HG03457 (cell line): ENCODE measurements at regions not wholly inside any gene's neighbourhood (a gene's known extent, or its start where the extent isn't known, plus 50 kb on each side); places are given as distances from the start of the nearest gene placed in this dataset.

Experiments
- ATAC-seq: cut with Tn5 transposase; IDR thresholded peaks from one replicate; pipeline ENCODE4 v1.9.1; 2021; ENCODE audit warnings: moderate number of reproducible peaks; ENCODE audit not compliant: unreplicated experiment

DNA sequence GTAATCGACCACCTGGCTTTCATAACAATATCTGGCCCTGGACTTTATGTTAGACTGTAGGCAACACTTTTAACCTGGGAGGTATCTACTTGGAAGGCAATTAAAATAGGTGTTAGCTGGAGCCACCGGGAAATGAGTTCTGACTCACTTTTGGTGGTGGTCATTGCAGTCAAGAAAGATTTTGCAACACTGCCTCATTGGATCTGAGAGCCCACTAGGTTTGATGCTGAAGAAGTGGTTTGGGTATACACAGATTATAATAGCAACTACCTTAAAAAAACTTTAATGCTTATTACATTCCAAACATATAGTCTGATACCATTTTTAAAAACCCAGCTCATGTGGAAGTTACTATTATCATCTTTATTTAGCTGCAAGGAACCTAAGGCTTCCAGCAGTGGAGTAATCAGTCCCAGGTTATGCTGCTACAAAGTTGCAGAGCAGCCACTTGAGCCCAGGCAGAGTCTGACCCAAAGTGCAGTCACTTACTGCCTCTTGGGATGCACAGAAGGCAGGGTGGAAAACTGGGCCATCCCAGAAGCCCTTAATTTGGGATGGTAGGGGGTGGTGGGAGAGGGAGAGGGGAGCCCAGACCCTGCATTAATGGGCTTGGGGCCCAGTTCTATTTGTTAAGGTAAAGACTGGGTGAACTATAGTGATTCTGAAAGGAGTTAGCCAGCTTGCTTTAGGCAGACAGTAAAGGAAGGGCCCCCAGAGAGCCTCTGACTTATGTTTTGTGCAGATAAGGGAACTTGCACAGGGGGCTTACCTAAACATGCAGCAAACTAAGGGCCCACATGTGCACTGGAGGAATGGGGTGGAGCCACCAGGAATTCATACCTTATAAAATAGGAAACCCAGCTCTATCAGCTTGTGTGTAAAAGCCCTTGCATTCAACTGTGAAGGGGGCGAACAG lies 149.4 kb downstream of the SNX19 start:
- no peak for ATAC-seq

DNA sequence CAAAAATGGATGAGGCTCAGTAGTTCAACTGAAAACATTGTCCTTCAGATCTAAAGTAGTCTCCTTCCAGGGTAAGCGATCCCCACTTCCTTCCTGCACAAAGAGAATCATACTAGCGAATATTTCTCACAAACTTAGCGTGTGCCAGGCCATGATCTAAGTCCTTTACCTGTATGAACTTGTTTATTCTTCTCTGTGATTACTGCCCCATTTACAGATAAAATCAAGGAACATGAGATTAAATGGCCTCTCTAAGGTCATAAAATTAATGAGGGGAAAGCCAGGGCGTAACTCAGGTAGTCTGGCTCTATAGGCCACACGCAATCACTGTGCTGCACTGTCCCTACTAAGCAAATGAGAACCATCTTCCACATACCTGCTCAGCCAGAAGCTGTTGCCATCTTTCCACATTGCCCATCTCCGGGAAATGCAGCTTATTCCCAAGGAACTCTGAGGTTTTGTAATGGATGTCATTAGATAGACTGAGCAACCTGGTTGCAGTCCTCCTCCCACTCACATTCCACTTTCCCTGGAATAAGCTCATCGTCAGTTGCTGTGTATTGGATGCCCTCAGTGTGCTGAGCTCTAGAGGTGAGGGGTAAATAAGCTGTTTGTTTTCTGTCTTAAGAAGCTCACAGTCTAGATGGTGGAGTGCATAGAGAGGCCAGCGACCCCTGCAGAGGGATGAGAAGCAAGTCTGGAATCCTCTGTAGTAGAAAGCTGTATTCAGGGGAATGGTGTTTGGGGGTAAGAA lies 146.3 kb downstream of the SNX19 start:
- no peak for ATAC-seq

DNA sequence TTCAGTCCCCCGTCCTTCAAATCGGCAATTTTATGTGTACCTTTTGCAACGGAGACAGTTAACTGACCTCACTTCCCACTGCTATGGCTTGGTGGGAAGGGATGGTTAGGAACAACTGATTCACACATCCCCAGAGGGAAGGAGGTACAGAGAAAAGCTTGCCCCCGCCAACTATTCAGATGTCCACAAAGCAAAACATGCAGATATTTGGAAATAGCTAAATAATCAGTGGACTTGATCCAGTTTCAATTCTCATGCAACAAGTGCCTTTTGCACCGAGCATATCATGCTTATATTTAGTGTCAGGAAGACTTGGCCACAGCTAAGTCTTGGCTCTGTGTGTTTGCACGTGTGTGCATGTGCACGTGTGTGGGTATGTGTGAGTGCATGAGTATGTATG lies 144.6 kb downstream of the SNX19 start:
- ATAC-seq = no peak

DNA sequence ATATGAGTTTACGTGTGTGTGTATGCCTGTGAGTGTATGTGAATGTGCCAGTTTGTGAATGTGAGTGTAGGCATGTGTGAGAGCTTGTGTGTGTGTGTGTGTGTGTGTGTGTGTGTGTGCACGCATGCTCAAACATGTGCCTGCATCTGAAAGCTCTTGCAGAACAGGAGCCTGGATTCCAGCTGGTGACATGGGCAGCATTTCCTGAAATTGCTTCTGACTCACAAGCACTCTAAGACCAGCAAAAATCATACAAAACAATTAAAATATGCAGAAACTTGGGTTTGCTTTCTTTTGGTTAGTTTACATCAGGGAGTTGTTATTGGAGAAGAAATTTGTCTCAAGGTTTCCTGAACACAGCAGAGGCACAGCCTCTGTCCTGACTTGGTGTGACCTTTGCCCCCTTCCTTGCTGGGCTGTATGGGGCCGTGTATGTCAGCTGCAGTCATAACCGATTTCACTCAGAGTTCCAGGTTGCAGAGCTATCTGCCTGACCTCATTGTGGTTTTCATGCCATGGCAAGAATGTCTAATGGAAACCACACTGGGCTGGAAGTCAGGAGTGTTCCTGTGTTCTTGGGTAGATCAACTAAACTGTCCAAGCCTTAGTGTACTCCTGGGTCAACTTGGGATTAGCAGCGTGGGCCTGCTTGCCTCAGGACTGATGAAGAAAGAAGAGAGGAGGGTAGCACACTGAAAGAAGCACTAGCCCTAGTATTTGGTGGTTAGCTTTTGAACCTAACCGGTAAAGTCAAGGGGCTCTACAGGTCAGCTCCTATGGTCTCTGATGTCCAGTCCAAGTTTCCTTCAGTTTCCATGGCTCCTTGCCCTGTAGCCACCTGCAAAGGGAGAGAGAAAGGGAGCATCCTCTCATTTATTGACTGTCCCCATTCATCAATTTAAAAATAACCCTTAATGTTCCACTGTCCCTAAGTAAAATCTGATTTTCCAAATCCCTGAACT lies 143.7 kb downstream of the SNX19 start:
- no peak for ATAC-seq

DNA sequence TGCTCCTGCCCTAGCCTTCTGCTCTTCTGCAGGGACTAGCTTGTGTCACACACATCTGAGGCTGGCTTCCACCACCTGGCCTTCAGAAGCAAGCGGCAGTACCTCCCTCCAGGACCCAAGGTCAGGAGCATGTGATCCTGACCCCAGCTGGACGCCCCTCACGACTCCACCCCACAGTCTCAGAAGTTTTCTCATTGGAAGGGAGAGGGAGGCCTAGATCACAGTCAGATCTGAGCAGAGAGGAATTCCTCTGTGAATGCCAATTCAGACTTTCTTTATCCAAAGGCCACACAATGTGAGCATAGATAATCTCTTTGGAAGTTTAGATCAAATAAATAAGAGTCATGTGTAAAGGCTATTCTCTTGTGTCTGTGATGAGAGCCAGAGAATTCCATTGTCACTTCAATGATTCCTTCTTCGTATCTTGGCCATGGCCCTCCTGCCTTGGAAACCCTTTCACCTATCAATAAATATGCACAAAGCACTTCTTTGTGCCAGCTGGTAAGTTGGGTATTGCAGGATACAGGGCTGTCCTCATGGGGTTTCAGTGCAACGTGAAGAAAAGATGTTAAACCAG lies 142.9 kb downstream of the SNX19 start:
- no peak for ATAC-seq

DNA sequence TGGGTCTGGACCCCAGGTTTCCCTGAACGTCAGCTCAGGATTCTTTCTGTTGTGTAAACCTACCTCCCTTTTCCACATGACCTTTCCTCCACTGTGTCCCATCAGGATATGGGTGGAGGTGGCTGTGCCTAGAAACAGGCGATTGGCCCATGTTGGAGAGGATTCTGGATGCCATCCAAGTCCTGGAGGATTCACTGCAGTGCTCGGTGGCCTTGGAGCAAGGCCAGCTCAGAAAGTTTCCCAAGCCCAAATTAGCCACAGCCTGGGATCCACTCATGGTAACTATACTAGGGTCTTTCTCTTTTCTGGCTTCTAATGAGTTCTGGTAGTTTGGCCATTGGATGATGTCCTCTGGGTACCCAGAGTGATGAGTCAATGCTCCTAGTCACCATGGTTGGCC lies 141.6 kb downstream of the SNX19 start:
- ATAC-seq = no peak

DNA sequence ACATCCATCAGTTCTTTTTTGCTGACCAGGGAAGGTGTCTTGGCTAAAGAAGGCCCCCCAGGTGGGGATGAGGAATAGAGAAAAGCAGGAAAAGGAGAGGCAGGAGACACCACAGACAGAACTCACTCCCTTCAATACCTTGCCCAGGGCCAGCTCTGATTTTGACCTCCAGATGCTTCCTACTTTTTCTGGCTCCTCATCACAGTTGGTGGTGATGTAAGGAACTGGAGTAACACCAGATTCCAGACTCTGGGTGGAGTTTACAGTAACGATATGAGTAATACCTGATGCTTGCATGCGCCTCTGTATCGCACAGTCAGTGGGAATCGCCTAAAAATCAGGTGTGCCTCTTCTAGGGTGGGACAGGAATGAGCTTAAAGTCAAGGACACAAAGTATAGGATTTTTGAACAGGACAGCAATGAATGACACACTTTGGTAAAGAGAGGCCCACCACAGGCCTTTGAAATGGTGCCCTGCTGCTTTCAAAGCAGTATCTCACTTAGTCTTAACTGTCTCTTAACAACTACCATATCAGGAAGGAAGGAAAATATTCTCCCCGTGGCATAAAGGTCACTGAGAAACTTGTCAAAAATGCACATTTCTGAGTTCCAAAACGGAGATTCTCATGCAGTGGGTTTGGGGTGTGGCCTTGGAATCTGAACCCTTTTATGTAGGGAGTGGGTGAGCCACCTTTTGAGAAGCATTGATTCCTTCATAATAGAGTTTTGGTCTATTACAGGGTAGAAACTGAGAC lies 140.8 kb downstream of the SNX19 start:
- ATAC-seq = no peak

DNA sequence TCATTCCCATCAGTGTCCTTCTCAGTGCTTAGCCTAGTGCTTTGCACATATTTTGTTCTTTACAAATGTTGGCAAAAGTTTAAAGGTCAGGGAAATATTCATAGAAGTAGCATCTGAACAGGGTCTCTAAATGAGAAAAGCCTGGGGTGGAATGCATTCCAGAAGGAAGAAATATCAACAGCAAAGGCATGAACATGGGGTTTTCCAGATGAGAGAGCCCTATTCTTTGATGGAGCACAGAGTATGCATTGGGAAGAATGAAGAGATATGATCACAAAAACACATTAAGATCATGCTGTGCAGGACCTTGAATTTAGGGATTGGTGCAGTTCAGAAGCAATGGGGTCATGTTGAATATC lies 140.2 kb downstream of the SNX19 start:
- no peak for ATAC-seq

DNA sequence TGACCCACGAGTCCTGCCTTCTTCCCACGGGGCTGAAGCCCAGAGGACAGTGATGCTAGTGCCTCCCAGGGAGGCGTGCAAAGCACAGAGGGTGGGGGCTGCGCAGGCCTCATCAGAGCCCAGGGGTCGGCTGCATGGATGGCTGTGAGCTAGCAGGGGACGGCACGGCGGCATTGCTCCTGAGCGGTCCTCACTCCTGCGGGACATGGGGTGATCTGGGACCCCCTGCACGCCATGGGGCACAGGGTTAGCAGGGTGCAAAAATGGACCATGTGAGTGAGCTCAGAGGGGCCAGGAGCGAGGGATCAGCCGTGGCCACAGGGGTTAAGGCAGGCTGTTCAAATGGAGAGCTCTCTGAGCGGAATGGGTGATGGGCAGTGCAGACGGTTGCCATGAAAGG lies 138.3 kb downstream of the SNX19 start:
- no peak for ATAC-seq

DNA sequence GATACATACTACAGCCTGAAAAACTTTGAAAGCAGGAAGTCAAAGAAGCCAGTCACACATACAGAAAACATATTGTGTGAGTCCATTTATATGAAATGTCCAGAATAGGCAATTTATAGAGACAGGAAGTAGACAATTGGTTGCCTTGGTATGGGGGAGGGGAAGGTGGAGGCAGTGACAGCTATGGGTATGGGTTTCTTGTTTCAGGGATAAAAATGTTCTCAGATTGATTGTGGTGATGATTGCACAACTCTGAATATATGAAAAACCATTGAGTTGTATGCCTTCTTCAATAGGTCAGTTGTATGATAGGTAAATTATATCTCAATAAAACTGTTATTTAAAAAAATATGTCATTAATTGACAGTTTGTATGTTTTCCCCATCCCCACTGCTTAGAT lies 137.6 kb downstream of the SNX19 start:
- ATAC-seq = no peak

DNA sequence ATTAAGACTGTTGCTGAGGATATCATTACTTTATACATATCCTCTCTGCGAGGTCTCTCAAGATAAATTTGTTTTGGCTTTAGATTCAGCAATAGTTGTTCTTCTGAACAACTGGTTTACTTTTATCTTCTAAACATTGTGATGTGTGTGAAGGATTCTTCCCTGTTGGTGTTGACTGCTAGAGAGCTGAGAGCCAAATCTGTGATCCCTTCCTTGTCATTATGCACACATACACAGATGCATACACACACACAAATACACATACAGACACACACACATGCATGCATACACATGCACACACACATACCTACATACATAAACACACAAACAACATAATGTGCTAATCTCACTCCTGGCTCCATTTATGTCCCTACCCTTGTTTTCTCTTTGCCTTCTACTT lies 137.0 kb downstream of the SNX19 start:
- ATAC-seq = no peak

DNA sequence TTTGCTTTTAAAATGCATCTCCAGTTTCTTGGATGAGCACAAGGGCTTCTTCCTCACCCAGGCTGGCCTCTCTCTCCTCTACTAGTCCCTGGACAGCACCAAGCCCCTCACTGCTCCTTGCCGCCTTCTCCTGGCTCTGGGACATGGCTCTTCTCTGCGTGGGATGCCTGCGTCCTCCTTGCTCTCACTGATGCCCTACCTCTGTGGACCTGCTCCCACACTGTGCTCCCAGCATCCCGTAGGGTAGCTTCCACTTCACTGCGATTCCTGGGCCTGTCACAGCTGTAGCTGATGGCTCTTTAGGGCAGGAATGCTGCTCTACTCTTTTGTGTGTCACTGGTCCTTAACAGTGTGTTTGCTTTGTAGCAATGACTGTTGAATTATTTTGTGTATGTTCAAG lies 136.3 kb downstream of the SNX19 start:
- no peak for ATAC-seq

DNA sequence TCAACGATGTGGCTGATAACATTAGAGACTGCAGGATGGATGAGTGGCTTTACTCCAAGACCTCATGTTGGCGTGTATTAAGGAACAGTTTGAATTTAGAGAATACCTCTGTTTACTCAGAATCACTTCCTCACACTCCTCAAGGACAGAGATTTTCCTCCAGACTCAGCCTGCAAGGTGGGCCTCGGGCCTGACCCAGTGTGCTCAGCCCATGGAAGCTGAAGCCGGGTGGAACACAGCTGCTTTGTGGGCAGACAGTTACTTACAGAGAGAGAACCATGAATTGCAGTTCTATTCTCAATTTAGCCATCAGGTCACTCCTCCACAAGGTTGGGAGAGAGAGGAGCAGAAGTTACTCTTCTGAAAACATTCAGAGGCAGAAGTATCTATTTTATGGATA lies 135.8 kb downstream of the SNX19 start:
- no peak for ATAC-seq

DNA sequence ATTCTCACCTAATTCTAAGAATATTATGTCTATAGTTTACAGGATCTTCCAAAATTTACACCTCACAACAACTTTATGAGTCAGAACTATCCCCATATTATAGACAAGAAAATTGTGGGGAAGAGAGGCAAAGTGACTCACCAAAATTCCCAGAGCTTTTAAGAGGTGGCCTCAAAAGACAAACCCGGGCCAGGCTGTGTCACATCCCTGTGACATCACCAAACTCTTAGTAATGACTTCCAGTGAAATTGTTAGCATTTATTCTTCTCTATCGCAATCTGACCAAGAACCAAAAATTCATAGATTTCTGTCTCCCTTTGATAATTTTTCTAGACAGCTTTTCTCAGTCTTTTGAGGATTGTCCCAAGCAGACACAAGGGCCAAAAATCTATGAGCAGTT lies 134.3 kb downstream of the SNX19 start:
- no peak for ATAC-seq

DNA sequence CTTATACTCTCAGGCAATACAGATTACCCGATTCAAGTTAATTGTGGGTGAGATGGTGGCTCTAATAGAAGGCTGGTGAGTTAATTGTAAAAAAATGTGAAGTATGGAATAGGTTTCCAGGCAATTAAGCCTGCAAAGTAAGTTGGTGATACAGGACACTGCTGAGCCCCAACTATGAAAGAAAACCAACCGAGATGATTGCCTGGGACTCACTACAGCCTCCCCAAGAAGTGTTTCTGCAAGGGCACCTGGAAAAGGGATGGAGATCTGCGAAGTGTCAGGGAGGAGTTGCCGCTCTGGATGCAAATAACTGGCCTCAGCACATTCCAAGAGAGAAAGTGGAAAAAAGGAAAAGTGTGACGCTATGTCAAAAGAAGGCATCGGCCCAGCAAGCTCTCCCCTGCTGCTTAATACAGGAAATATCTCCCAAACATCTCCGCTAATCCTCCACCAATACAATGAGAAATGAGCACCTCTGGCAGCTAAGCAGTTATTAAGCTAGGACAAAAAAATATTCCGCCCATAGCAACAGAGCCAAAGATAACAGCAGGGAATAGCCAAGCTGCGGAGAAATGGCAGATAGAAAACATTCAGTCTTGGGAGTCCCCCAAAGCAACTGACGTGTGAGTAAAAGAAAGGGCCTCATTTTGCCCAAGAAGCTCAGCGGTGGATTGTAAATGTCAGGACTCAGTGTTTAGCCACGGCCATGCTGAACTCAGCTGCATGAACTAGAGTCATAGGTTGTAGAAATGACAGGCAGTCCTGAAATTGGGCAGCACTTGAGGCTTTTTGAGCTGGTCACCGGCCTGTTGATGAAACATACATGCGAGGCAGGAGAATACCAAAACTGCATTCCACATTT lies 133.7 kb downstream of the SNX19 start:
- ATAC-seq = no peak

DNA sequence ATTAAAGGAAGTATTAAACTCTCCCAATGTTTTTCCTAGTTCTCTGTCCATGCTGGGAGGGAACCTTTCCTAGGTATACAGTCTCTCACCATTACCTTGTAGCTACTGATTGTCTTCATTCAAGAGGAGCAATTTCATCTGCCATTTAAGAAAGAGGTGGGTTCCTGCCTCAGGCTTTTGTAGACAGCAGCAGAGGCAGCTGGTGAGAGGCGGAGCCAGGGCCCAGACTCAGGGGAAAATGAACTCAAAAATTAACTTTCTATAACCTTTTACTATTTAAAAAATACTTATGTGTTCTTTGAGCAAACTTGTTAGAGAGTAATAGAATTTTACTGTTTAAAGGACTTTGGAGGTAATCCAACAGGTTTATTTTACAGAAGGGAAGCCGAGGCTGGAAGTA lies 133.0 kb downstream of the SNX19 start:
- no peak for ATAC-seq

DNA sequence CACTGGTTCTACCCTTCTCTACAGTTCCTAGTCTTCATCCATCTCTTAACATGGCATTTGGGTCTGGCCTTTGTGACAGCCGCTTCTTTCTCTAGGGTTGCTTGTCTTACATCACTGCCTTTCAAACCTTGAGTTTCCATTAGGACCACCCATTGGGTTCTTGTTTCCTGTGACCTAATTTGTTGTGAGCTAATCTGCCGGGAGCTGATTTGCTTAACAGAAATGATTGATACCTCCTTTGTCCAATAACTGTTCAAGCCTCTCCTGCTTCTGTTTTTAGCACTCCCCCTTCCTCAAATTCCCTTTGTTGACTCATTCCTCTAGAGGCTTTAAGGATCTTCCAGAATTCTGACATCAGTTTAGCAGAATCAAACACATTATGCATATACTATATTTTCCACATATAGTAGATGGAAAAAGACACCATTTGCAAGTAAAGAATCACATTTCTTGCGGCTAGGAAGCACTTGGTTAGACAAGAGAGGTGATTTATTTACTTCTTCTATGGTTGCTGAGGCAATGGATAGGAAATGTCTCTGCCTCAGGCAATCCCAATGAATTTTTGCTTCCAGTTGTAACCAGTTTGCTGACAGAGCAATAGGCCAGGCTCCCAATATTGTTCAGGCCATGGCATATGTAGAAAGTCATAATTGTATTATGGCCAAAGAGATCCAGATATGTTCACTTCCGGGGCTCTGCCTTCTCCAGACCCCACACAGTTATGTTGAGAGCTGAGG lies 130.7 kb downstream of the SNX19 start:
- ATAC-seq = no peak

DNA sequence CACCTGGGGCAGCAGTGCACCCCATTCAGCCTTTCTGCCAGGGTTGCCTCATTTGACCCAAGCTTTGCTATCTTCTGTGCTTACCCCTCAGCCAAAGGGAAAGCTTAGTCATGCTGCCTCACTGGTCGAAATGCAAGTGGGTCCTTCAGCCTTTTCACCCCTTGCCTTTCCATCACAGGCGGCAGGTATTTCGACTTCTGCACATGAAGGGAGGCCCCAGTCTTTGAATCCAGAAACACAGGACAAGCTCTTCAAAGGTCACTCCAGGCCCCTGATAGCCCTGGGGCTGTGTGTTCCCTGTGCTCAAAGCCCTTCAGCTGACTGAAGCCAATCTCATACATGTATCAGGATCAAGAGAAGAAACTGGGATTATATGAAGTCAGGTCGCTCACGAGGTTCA lies 129.7 kb downstream of the SNX19 start:
- ATAC-seq = no peak
